LoVo (cell line): ENCODE measurements at regions not wholly inside any gene's neighbourhood (a gene's known extent, or its start where the extent isn't known, plus 50 kb on each side); places are given as distances from the start of the nearest gene placed in this dataset.
"Not testable (repeated sequence)": the region's sequence is repeated elsewhere in the genome, so short reads cannot be mapped to it uniquely, and the experiment has no call there.

Experiments
- DNase-seq: peaks from one replicate; pipeline ENCODE4 v3.0.0-alpha.2; 2016; ENCODE audit warnings: low spot score

- DNase-seq, result not testable (repeated sequence)
Observed at GRCh38 chr2:111579500-111580134, 304.4 kb downstream of the ANAPC1 start.

- DNase-seq, result not testable (repeated sequence)
Observed at GRCh38 chr2:111580616-111581015, 303.4 kb downstream of the ANAPC1 start.

- DNase-seq, result not testable (repeated sequence)
Observed at GRCh38 chr2:111582090-111582489, 301.9 kb downstream of the ANAPC1 start.

GRCh38 chr2:111583480-111583879 lies 300.5 kb downstream of the ANAPC1 start:
- not testable (repeated sequence) for DNase-seq

GRCh38 chr2:111584540-111584939 lies 299.5 kb downstream of the ANAPC1 start:
- not testable (repeated sequence) for DNase-seq

- not testable (repeated sequence) for DNase-seq
Observed at GRCh38 chr2:111584950-111585349, 299.0 kb downstream of the ANAPC1 start.

GRCh38 chr2:111586014-111586413 lies 298.0 kb downstream of the ANAPC1 start:
- DNase-seq, result not testable (repeated sequence)

GRCh38 chr2:111595072-111595471 lies 288.9 kb downstream of the ANAPC1 start:
- not testable (repeated sequence) for DNase-seq

GRCh38 chr2:111596808-111597705 lies 286.9 kb downstream of the ANAPC1 start:
- DNase-seq, result not testable (repeated sequence)

GRCh38 chr2:111598944-111599343 lies 285.0 kb downstream of the ANAPC1 start:
- not testable (repeated sequence) for DNase-seq

- DNase-seq, result not testable (repeated sequence)
Observed at GRCh38 chr2:111602259-111602658, 281.7 kb downstream of the ANAPC1 start.

GRCh38 chr2:111605798-111606197 lies 278.2 kb downstream of the ANAPC1 start:
- DNase-seq, result not testable (repeated sequence)

- not testable (repeated sequence) for DNase-seq
Observed at GRCh38 chr2:111606632-111607031, 277.4 kb downstream of the ANAPC1 start.

GRCh38 chr2:111609146-111609844 lies 274.7 kb downstream of the ANAPC1 start:
- DNase-seq, result not testable (repeated sequence)

- DNase-seq, result not testable (repeated sequence)
Observed at GRCh38 chr2:111610035-111610434, 274.0 kb downstream of the ANAPC1 start.

- DNase-seq, result no peak
Observed at GRCh38 chr2:111616651-111617218, 267.3 kb downstream of the ANAPC1 start.

GRCh38 chr2:111617299-111618225 lies 266.4 kb downstream of the ANAPC1 start:
- DNase-seq, result peak; percentile 49

GRCh38 chr2:111618226-111618977 lies 265.6 kb downstream of the ANAPC1 start:
- DNase-seq, result no peak

- no peak for DNase-seq
Observed at GRCh38 chr2:111618978-111619902, 264.8 kb downstream of the ANAPC1 start.
